B cell (primary cell): ENCODE measurements at regions not wholly inside any gene's neighbourhood (a gene's known extent, or its start where the extent isn't known, plus 50 kb on each side); places are given as distances from the start of the nearest gene placed in this dataset.

Experiments used
- ATAC-seq: fragments of 200-7000 bp; cut with Tn5 transposase; one replicate; pipeline ENCODE4 v1.10.0; 2021; ENCODE audit warnings: low read depth, mild to moderate bottlenecking, moderate number of reproducible peaks, moderate library complexity
- CTCF ChIA-PET: fragments of 350-600 bp; sonication (Branson Sonifier 250); formaldehyde crosslinking; loops from one replicate; lab custom pipeline; 2021; ENCODE audit warnings: antibody characterized with exemption, inconsistent platforms; lab: Charles Lee
- POLR2A ChIA-PET: fragments of 350-600 bp; sonication (Branson Sonifier 250); formaldehyde crosslinking; loops from one replicate; lab custom pipeline; 2021; ENCODE audit warnings: antibody characterized with exemption; lab: Charles Lee
- DNase-seq: peaks from one replicate; pipeline ENCODE4 v3.0.0; 2013
- H2AFZ ChIP-seq: 2 replicates; pipeline ENCODE4 v1.6.1; 2012; ENCODE audit warnings: mild to moderate bottlenecking, low read depth, low read length; ENCODE audit not compliant: insufficient read depth, poor library complexity, severe bottlenecking
- H3K27ac ChIP-seq, 2 donors: 1 replicate in 1 of 2; 2 replicates in 1 of 2; pipeline ENCODE4 v1.5.1; 2012 to 2013; ENCODE audit warnings: low read length in 2 of 2, mild to moderate bottlenecking in 2 of 2, moderate library complexity in 1 of 2
- H3K27me3 ChIP-seq, 4 experiments: fragments of 200-600 bp in 1 of 4; sonication (generic) in 1 of 4; replicated peaks in 1 of 4; 1 replicate in 2 of 4; 2 replicates in 2 of 4; pipeline versions ENCODE4 v1.6.1 to v1.7.0; 2013 to 2016; ENCODE audit warnings: low read length in 3 of 4, mild to moderate bottlenecking in 2 of 4, mixed read lengths in 1 of 4, moderate library complexity in 1 of 4; ENCODE audit not compliant: insufficient read depth in 4 of 4, control insufficient read depth in 3 of 4; ENCODE audit errors: control extremely low read depth in 1 of 4
- H3K36me3 ChIP-seq, 2 experiments: replicated peaks in 1 of 2; 1 replicate in 1 of 2; 2 replicates in 1 of 2; pipeline versions ENCODE4 v1.6.1 to v1.7.1; 2013; ENCODE audit warnings: low read length in 1 of 2; ENCODE audit not compliant: insufficient read depth in 2 of 2, control insufficient read depth in 1 of 2; ENCODE audit errors: control extremely low read depth in 1 of 2, extremely low read depth in 1 of 2
- H3K4me1 ChIP-seq, 2 donors: fragments of 200-600 bp in 1 of 2; sonication (generic) in 1 of 2; 1 replicate in 1 of 2; 2 replicates in 1 of 2; pipeline versions ENCODE4 v1.5.1 to v1.6.1; 2013 to 2017; ENCODE audit warnings: low read length in 2 of 2; ENCODE audit not compliant: control insufficient read depth in 2 of 2, insufficient read depth in 2 of 2
- H3K4me2 ChIP-seq: replicated peaks from 2 replicates; pipeline ENCODE3; 2012; ENCODE audit warnings: mild to moderate bottlenecking, low read depth, low read length; ENCODE audit not compliant: poor library complexity, severe bottlenecking
- H3K4me3 ChIP-seq, 5 experiments: fragments of 200-600 bp in 1 of 5; sonication (generic) in 1 of 5; 1 replicate in 3 of 5; 2 replicates in 2 of 5; pipeline versions ENCODE4 v1.5.1 to v1.7.0; 2011 to 2016; ENCODE audit warnings: low read length in 4 of 5, mild to moderate bottlenecking in 4 of 5, low read depth in 2 of 5, control low read depth in 1 of 5, moderate library complexity in 1 of 5; ENCODE audit not compliant: insufficient read depth in 1 of 5; ENCODE audit errors: control extremely low read depth in 1 of 5, extremely low read depth in 1 of 5
- H3K79me2 ChIP-seq: fragments of 200-600 bp; sonication (generic); one replicate; pipeline ENCODE4 v1.6.0; 2016; ENCODE audit warnings: low read length; ENCODE audit not compliant: control insufficient read depth, insufficient read depth
- H3K9ac ChIP-seq: fragments of 200-600 bp; sonication (generic); 2 replicates; pipeline ENCODE4 v1.6.1; 2017; ENCODE audit warnings: mild to moderate bottlenecking, low read length, moderate library complexity
- H3K9me3 ChIP-seq, 3 donors: one replicate each; pipeline versions ENCODE4 v1.6.1 to v1.7.1; 2013; ENCODE audit warnings: low read length in 2 of 3; ENCODE audit not compliant: control insufficient read depth in 2 of 3, insufficient read depth in 1 of 3; ENCODE audit errors: control extremely low read depth in 1 of 3
- H4K20me1 ChIP-seq: 2 replicates; pipeline ENCODE4 v1.6.0; 2012; ENCODE audit warnings: mild to moderate bottlenecking, low read length; ENCODE audit not compliant: insufficient read depth, control insufficient read depth, poor library complexity, severe bottlenecking
- H3K27ac Mint-ChIP-seq: one replicate; pipeline ENCODE4 v1.8.0; 2021; ENCODE audit warnings: mixed read lengths
- H3K27me3 Mint-ChIP-seq: one replicate; pipeline ENCODE4 v1.8.0; 2021; ENCODE audit warnings: mixed read lengths
- H3K4me1 Mint-ChIP-seq: one replicate; pipeline ENCODE4 v1.8.0; 2021; ENCODE audit warnings: mixed read lengths
- H3K4me3 Mint-ChIP-seq: one replicate; pipeline ENCODE4 v1.8.0; 2021; ENCODE audit warnings: mixed read lengths
- H3K9me3 Mint-ChIP-seq: one replicate; pipeline ENCODE4 v1.8.0; 2022; ENCODE audit warnings: mixed read lengths; ENCODE audit not compliant: insufficient read depth
- EZH2 ChIP-seq: IDR thresholded peaks from 2 replicates; pipeline ENCODE4 v1.6.1; 2012; ENCODE audit warnings: borderline replicate concordance, low read depth, mild to moderate bottlenecking, moderate library complexity, low read length; ENCODE audit not compliant: insufficient read depth, poor library complexity, severe bottlenecking
- WGBS: methylation state at CpG from one replicate; pipeline ENCODE4 v1.1.5; 2013; ENCODE audit warnings: missing lambda C conversion rate; ENCODE audit not compliant: insufficient coverage; 5-methylcytosine and 5-hydroxymethylcytosine counted together
- intact Hi-C: fragments of 100-400 bp; cut with micrococcal nuclease; formaldehyde crosslinking; loops from one replicate; pipeline ENCODE4 v1.10.0; 2022
- TF ChIP-seq, protein P1 (sequence below): fragments of 200-600 bp; IDR thresholded peaks from one replicate; pipeline ENCODE4 v1.8.0; 2022; ENCODE audit warnings: antibody characterized with exemption, mild to moderate bottlenecking

DNA sequence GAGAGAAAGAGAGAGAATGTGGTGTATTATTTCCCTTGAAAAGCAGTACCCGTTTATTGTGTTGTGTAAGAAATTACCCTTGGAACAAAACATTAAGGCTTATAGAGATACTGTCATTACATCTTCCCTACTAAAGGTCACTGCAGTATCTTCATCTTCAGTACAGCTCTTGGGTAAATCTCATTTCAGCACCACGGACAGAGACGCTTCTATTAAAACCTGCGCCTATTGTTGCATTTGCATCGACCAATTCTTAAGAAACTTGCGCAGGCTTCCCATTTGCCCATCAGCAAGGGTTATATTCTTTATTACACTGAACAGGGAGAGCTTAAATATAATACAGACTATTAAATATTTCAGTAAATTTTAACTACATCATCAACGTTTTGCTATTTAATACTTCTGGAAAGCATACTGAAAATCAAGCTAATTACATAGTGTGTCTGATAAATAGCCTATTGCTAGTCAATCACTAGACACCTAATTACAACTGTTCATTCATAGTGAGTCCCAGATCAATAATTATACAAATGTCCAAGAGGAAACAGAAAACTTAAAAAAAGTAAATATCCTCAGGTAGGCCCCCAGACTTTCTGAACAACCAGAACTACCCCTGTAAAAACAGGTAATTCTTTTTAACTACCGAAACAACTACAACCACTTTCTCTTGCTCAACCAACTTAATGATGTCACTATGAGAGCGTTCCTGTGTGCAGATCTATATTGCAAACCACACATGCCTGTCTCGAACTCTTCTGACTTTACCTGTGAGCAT is 350.6 kb downstream of the LIG4 start:
- no peak overlapping the region for H3K9ac ChIP-seq
- Mint-ChIP-seq H3K9me3 (no peaks in the 10 kb centered on the region), H3K4me3 (no peak overlapping the region), H3K4me1 (peaks cover 5% of the 10 kb centered on the region), H3K27ac (no peak overlapping the region), H3K27me3 (peaks cover 39% of the 10 kb centered on the region)
- H3K36me3 ChIP-seq: no peaks in the 10 kb centered on the region
- CTCF ChIA-PET: no interaction called here
- H3K27ac ChIP-seq: no peak overlapping the region
- POLR2A ChIA-PET: no interaction called here
- peaks cover 0 to 29% (median 7%) of the 10 kb centered on the region in 4 experiments for H3K27me3 ChIP-seq
- H3K4me3 ChIP-seq: no peak overlapping the region
- H4K20me1 ChIP-seq: no peaks in the 10 kb centered on the region
- no peak for ATAC-seq
- peaks cover 0 to 10% (median 0%) of the 10 kb centered on the region in 3 donors for H3K9me3 ChIP-seq
- TF ChIP-seq, protein P1, sequence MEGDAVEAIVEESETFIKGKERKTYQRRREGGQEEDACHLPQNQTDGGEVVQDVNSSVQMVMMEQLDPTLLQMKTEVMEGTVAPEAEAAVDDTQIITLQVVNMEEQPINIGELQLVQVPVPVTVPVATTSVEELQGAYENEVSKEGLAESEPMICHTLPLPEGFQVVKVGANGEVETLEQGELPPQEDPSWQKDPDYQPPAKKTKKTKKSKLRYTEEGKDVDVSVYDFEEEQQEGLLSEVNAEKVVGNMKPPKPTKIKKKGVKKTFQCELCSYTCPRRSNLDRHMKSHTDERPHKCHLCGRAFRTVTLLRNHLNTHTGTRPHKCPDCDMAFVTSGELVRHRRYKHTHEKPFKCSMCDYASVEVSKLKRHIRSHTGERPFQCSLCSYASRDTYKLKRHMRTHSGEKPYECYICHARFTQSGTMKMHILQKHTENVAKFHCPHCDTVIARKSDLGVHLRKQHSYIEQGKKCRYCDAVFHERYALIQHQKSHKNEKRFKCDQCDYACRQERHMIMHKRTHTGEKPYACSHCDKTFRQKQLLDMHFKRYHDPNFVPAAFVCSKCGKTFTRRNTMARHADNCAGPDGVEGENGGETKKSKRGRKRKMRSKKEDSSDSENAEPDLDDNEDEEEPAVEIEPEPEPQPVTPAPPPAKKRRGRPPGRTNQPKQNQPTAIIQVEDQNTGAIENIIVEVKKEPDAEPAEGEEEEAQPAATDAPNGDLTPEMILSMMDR: no peak
- TF ChIP-seq EZH2: no peak
- H3K79me2 ChIP-seq: no peaks in the 10 kb centered on the region
- intact Hi-C loops: no loop called here
- DNase-seq: no peak
- H3K4me1 ChIP-seq: no peaks in the 10 kb centered on the region
- no peak overlapping the region for H2AFZ ChIP-seq
- WGBS: 51% methylated on average over 4 of the region's 10 CpGs
- H3K4me2 ChIP-seq: no peak overlapping the region

- H3K9me3 ChIP-seq: no peaks in the 10 kb centered on the region
- no peak overlapping the region for H3K27ac ChIP-seq
- H3K36me3 ChIP-seq: no peaks in the 10 kb centered on the region
- DNase-seq (no peak), ATAC-seq (no peak)
- H4K20me1 ChIP-seq: no peaks in the 10 kb centered on the region
- H3K79me2 ChIP-seq: no peaks in the 10 kb centered on the region
- H3K4me1 Mint-ChIP-seq: no peaks in the 10 kb centered on the region
- no peak overlapping the region for H3K9ac ChIP-seq
- H3K4me1 ChIP-seq: no peaks in the 10 kb centered on the region
- no peak for TF ChIP-seq EZH2
- TF ChIP-seq, protein P1: no peak
- H3K9me3 Mint-ChIP-seq: peaks cover 2% of the 10 kb centered on the region
- WGBS: 100% methylated on average over 2 of the region's 3 CpGs
- CTCF ChIA-PET: no interaction called here
- H3K4me3 ChIP-seq: no peak overlapping the region
- peaks cover 0 to 4% (median 2%) of the 10 kb centered on the region in 4 experiments for H3K27me3 ChIP-seq
- intact Hi-C loops: no loop called here
- H3K4me3 Mint-ChIP-seq: no peak overlapping the region
- H3K4me2 ChIP-seq: no peak overlapping the region
- H3K27ac Mint-ChIP-seq: no peak overlapping the region
- peaks cover 19% of the 10 kb centered on the region for H3K27me3 Mint-ChIP-seq
- POLR2A ChIA-PET: no interaction called here
- H2AFZ ChIP-seq: no peak overlapping the region
These were observed 355.1 kb downstream of the LIG4 start for GRCh38 chr13:107860284-107860683.
